SHP77 treated with DMSO at 0.1 percent for 48 hours (cell line): ENCODE measurements at regions not wholly inside any gene's neighbourhood (a gene's known extent, or its start where the extent isn't known, plus 50 kb on each side); places are given as distances from the start of the nearest gene placed in this dataset.
A peak's percentile ranks its signal among the peaks of the same experiment; 100 is the strongest.

Experiments
- DNase-seq: peaks from one replicate; lab custom pipeline; 2025; lab: John Stamatoyannopoulos, UW

DNA sequence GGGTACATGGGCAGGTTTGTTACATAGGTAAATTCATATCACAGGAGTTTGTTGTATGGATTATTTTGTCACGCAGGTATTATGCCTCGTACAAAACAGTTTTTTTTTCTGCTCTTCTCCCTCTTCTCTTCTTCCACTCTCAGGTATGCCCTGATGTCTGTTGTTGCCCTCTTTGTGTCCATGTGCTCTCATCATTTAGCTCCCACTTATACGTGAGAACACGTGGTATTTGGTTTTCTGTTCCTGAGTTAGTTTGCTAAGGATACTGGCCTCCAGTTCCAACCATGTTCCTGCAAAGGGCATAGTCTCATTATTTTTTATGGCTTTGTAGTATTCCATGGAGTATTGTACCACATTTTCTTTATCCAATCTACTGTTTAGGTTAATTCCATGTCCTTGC lies 65.7 kb downstream of the UNC5CL start:
- no peak for DNase-seq

DNA sequence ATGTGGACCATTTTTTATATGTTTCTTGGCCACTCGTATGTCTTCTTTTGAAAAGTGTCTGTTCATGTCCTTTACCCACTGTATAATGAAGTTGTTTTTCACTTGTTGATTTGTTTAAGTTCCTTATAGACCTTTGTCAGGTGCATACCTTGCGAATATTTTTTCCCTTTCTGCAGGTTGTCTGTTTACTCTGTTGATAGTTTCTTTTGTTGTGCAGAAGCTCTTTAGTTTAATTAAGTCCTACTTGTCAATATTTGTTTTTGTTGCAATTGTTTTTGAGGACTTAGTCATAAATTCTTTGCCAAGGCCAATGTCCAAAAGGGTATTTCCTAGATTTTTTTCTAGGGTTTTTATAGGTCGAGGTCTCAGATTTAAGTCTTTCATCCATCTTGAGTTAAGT lies 66.2 kb downstream of the UNC5CL start:
- no peak for DNase-seq

DNA sequence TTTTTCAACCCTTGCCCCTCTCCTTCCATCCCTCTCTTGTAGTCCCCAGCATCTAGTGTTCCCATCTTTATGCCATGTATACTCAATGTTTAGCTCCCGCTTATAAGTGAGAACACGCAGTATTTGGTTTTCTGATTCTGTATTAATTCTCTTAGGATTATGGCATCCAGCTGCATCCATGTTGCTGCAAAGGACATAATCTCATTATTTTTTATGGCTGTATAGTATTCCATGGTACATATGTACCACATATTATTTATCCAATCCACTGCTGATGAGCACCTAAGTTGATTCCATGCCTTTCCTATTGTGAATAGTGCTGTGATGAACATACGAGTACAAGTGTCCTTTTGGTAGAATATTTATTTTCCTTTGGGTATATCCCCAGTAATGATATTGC lies 66.8 kb downstream of the UNC5CL start:
- no peak for DNase-seq

DNA sequence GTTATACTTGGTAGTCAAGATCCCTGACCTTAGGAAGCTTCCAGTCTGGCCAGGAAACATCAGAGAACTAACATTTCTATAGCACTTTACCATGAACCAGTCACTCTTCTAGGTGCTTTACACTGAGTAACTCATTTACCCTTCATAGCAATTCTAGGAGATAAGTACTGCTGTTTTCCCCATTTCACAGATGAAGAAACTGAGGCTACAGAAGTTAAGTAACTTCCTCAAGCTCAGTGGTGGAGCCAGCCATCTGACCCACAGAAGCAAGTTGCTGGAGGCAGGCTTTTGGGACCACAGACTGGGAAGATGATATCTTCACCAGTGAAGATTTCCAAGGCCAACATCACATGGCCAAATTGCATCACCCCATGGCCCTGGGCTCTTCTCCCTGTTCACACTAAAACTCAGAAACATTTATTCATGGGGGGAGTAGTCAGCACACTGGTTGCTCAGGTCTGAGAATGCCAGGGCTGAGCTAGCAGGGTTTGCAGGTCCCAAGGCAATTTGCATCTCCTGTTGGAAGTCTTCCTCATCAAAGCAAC lies 70.3 kb downstream of the UNC5CL start:
- DNase-seq, result no peak

DNA sequence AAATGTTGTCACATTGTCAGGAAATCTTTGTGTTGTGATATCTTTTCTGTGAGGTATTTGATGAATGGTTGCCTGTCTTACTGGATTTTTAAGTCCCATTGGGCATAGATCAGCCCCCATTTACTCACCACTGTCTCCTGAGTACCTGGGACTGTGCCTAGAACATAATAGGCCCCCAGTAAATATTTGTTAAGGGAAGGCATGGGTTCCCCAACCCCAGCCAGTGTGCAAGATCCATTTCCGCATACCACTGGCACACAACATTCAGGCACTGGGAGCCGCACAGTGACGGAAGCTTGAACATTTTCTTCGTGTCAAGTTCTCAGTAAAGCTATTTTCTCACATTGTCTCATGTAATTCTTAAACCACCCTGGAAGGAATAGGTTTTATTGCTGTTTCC lies 72.2 kb downstream of the UNC5CL start:
- DNase-seq, result no peak

DNA sequence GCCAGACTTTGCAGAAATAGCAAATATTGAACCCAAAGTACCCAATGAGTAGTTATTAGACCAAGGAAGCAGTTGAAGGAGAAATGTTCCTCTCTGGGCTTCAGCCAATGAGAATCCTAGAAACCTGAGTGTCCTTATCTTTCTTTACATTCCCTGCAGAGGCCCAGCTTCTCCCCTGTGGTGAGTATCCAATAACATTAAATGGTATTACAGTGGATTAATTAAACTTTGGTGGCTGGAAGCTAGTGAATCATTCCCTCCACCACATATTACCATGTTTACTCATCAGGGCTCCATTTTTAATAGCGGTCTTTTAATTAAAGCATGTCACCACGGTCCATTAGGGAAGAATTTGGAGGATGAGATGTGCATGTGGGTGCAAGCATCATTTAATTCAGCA lies 74.0 kb downstream of the UNC5CL start:
- no peak for DNase-seq

DNA sequence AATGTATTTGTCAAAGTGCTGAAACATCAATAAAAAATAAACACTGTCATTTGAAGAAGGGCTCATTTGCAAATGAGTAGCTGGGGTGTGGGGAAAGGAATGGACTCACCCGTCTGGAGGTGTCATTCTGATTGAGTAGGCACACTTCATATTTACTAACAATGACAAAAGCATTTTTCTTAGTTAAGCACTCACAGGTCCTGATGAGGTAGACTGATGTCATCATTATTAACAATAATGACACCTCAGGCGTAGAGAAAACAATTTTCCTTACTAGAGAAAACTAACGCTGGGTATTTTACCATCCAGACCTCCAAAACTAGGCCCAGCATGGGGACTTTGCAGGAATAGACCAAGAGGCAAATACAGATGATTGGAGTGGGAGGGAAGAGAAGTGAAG lies 76.0 kb downstream of the UNC5CL start:
- no peak for DNase-seq

DNA sequence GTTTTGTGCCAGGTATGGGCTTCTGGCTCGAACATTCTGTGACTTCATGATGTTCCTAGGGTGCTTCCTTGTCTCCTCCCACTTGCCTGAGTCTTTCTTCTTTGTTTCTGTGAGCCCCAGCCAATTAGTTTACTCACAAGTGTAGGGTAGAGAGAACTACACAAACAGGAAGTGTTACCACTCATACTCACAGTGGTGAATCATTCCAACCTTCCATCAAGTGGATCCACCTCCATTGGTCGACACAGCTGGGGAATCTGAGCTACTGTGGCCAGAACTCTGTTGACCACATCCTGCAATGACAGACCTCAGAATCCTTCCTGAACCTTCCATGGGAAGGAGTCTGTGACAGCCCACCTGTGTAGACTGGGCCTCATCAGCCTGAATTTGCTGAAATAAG lies 76.8 kb downstream of the UNC5CL start:
- peak; percentile 3 for DNase-seq

DNA sequence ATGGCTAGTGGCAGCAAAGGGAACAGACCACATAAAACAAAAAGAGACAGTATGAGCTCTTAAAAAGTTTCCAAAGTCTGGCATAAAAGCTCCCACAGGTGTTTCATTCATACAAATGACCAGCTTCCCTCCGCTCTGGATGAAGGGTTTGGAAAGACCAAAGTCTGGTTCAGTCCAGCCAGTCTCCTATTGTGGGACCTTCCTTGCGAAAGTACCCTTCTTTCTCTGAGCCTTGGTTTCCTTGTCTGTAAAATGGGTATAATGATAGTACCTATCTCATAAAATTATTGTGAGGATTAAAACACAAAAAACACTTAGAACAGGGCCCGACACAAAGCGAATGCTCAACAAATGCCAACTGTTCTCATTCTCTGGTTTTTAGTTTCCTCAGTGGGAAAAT lies 77.2 kb downstream of the UNC5CL start:
- no peak for DNase-seq

DNA sequence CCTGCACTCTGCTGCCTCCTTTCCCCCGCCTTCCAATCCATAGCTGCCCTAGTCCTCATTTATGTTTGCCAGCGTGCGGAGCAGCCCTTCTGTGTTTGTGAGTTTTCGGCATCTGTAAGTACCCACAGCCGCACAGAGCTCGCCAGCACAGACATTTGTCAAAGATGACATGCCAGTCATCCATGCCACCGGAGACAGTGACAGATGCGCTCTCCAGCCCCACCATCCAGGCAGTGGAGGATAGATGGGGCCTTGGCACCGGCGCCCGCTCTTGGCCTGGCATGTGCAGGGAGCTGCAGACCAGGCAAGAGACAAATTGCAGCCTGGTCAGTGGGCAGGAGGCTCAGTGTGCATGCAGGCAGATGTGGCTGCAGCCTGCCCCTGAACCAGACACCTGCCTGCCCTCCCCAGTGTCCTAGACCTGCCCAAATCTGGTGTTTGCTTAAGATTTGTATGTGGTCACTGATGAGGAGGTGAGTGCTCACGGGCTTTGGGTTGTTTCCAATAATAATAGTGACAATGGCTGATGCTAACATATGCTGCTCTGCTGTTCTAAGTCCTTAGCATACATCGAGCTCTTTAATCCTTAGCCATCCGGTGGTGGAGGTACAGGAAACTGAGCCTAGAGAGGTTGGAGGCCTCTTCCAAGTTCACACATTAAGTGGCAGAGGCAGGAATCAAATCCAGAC lies 78.1 kb downstream of the UNC5CL start:
- peak; percentile 87 for DNase-seq

DNA sequence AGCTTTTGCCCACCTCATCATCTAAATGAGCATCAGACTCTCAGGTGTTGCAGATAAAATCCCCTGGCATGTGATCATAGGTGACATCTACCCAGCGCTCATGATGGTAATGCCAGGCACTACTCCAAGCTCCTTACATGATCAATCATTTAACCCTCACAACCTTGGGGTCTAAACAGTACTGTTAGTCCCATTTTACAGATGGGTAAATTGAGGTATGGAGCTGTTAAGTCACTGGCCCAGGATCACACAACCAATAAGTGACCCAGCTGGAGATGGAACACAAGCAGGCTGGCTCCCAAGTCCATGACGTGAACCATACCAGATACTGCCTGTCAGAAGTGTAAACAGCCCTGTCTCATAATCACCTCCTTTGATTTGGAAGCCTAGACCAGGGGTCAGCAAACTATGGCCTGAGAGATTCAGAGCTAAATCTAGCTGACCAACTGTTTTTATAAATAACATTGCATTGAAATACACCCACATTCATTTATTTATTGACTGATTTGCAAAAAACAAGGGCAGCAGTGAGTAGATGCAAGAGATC lies 79.2 kb downstream of the UNC5CL start:
- DNase-seq, result no peak

DNA sequence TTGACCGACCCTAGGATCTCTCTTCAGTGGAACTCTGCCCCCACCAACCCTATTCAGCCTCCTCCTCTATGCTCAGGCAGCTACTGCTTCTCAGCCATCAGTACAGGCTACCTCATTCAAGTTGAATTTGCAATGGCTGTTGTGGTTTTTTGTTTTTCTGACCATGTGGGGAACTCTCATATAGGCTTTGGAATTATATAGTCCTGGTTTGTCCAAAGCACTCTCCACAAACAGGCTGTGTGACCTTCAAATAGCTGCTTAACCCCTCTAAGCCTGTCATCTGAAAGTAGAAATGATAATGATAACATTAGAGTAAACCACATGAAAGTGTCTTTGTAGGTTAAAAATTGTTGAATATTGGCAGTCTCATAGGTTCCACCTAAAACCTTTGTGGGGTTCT lies 80.3 kb downstream of the UNC5CL start:
- DNase-seq, result no peak

DNA sequence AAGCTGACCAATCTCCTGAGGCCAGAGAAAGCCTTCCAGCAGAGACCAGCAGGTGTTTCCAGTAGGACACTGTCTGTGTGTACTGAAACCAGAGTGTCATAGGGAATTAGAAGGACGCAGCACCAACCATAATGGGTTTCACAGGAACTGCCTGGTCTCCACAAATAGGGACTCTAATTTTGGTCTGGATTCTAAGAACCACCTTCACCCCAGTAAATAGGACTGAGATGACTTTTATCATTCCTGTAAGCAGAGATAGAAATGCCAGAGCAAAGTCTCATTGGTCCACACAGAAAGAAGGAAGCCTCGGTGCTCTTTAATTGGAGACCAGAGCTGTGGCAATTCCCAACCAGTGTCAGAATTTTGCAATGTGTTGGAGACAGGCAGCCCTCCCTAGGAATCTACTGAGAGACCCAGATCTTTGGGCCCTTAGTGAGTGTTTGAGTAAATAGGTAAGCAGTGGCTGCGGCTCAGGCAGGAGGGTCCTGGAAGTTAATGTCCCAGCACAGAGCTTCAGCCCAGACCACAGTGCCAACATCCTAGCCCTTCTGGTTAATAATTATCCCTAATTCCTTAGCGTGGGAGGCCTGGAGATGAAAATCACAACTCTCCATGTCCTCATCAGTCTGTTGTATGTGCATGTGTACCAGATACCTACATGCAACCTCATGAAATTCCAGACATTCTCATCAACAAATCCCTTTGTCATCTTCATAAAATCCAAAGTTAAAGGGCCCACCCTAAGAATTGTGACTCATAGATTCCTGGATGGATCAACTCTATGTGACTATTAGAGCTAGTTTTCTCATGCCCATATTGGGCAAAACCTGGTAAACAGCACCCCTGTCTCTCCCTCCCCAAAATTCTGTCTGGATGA lies 81.2 kb downstream of the UNC5CL start:
- no peak for DNase-seq

DNA sequence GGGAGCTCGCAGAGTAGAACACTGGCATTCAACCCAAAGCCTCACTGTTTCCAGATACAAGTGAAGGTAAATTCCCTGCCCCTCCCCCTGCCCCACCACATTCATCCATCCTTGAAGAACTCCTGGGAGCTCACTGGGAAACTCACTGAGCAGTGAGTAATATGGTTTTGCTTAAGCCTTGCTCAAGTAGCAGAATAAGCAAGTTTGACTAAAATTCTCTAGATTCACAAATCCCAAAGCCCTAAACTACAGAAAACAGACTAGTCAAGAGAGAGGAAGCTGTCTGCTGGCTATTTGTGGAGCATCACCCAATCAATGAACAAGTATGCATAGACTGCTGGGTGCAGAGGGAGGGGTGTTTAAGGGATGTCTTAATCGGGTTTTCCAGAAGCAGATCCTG lies 82.1 kb downstream of the UNC5CL start:
- no peak for DNase-seq

DNA sequence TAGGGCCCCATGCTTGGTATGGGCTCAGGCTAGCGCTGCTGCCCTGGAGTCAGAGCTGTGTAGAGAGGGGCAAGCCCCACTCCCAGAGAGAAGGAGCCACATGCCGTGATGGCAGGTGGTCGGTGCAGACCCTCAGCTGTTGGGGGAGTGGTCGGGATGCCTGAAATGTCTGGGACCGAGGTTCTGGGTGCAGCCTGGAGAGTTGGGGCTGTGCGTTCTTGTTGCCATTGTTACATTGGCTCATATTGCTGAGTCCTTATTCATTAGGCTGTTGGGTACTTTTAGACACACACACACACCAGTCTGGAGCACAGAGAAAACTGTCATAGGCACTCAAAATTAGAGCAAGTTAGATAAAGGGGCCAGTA lies 83.9 kb downstream of the UNC5CL start:
- no peak for DNase-seq

DNA sequence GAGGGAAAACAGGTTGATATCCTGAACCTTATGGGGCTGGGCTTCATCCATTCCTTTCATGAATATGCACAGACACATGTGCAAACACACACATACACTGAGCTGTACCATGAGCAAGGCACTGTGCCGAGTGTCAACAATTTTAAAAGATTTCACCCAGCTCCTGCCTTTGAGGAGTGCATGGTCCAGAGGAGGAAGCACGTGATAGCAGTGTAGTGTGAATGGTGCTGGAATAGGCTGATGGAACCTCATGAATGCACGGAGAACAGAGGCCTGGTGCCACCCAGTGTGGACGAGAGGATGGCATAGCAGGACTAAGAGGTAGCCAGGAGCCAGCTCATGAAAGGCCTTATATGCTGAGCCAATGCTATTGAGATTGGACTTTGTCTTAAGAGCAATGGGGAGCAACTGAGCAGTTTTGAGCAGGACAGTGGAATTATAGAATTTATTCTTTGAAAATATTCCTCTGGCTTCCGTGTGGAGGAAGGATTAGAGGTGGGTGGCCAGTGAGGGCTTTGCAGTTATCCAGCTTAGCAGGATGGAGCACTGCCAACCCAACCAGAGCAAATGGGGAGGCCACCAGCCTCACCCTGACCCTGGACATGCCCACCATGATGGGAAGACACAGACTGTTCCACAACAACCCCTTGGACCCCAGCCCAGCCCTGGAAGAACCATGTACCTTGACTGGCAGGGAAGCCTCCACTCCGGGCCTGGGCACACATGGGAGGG lies 84.4 kb downstream of the UNC5CL start:
- no peak for DNase-seq

DNA sequence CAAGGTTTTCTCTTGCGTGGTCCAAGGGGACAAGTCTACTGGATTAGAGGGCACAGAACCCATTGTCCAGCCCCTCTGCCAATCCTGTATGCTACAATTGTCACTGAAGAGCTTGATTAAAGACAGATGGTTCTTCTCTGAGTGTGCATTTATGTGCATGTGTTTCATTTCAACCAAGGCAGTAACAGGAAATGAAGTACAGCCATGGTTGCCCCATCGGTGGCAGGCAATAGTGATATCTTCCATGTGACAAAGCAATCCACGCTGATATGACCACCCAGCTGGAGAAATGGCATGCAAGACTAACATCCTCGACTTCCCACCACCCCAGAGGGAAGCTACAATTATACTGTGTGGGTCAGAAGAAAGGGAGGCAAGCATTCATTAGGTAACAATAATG lies 85.5 kb downstream of the UNC5CL start:
- DNase-seq, result no peak

DNA sequence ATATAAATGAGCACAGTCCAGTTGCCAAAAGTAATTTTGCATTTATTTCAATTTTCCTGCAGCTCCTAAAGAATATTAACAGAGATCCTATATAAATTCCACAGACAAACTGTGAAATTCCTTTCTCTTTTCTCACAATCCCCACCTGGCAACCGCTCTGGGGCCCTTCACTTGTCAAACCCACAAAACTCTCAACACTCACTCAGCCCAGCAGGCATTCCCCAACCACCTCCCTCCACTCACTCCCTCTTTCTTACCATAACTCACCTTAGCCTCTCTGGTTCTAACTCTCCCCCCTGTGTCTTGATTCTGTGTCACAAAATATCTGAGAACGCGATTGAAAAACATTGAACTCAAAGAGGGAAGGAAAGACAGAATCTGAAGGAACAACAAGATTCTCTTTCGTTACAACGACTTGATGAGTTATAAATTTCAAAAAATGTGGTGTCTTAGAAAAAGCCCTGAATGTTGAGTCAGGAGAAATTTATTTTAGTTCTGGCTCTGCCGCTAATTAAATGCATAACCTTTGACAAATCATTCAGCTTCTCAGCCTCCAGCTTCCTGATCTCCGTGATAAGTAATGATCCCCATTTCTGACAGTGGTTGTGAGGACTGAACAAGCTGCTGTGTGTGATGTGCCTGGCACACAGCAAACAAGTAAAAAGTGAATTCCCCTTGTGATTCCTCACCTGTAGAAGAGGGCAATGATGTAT lies 87.9 kb downstream of the UNC5CL start:
- no peak for DNase-seq

DNA sequence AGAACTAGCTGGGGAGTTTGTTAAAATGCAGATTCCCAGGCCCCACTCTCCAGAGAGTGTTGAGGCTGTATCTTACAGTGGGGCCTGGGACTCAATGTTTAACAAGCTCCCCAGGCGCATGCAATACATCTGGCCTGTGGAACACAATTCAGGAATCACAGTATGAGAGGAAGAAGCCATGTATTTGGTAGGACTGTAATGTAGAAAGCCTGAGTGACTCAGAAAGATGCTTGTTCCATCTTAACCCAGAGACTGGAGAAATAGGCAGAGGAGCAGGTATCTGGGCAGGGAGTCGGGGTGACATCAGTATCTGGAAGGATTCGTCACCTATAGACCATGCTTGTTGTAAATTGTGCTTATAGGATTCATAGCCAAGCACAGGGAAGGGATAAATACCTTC lies 90.5 kb downstream of the UNC5CL start:
- no peak for DNase-seq

DNA sequence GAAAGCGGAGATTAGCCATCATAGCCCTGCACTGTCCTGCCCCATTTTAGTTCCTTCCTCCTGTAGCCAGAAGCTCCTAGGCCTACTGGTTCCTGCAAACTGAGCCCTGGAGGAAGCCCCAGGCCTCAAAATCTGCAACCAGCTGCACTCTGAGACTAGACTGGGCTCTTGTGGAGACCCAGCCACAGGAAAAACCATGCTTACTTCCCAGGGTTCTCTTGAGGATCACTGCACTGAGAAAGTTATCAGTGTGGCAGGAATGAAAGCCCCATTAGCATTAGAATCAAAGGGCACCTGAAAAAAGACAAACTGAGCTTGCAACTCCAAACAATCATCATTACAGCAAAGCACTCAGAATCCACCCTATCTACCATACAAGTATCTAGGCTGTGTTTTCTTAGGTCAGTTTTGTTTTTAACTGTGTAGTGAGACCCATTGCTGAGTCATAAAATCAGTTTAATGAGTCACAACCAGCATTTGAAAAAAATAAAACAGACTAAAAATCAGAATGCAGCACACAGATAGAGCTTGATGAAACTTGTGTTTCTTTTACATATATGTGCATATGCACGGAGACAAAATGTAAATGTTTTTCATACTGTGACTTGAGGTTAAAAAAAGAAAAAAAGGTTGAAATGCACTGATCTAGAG lies 91.0 kb downstream of the UNC5CL start:
- no peak for DNase-seq

DNA sequence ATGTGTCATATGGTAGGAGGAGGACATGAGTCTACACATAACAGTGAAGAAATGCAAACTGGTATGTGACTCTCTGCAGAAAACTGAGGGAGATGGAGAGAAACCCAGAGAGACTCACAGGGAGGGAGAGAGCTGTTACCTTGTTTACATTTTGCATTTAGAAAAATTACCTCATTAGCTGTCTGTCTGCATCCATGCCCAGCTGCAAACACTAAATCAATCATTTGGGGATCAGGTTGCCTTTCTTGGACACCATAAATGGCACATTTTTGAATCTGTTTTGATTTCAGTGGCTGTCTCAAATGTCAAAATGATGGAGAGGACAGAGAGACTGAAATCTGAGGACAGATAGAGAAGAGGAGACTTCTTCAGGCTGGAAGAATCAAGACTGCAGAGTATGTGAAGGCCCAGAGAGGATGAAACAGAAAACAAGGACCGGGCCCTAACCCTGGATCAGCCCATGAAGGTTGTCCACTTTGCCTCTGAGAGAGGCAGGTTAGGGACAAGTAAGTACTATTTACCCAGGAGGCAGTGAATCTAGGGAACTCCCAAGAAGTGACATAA lies 92.2 kb downstream of the UNC5CL start:
- no peak for DNase-seq
